IMR-90 (cell line): ENCODE measurements at regions not wholly inside any gene's neighbourhood (a gene's known extent, or its start where the extent isn't known, plus 50 kb on each side); places are given as distances from the start of the nearest gene placed in this dataset.

ENCODE experiments used
- ATAC-seq: fragments of 200-7000 bp; cut with Tn5 transposase; 2 replicates; pipeline ENCODE4 v1.9.1; 2020; ENCODE audit warnings: low read depth, mild to moderate bottlenecking, moderate library complexity
- BruUV-seq: library from RNA; stranded (reverse); fragments of 400-500 nt; replicated peaks from 2 replicates; lab custom pipeline; 2021; lab: Mats Ljungman, UMichigan
- CTCF ChIA-PET: fragments of 300-600 bp; formaldehyde crosslinking; extraction: SDS; loops from one replicate; lab custom pipeline; 2021; ENCODE audit warnings: antibody characterized with exemption; lab: Yijun Ruan, JAX
- POLR2A ChIA-PET: fragments of 300-600 bp; sonication (Branson Sonifier 250); formaldehyde crosslinking; loops from one replicate; lab custom pipeline; 2022; ENCODE audit warnings: antibody characterized with exemption; ENCODE audit not compliant: unreplicated experiment; lab: Charles Lee
- DNase-seq: peaks from one replicate; pipeline ENCODE4 v3.0.0; 2013
- H2AFZ ChIP-seq: replicated peaks from 2 replicates; pipeline ENCODE3; 2013; ENCODE audit warnings: low read length, mild to moderate bottlenecking; ENCODE audit not compliant: poor library complexity
- H2AK5ac ChIP-seq: 2 replicates; pipeline ENCODE4 v1.6.1; 2013; ENCODE audit warnings: low read depth, low read length, inconsistent platforms
- H2AK9ac ChIP-seq: replicated peaks from 2 replicates; pipeline ENCODE3; 2013; ENCODE audit warnings: mild to moderate bottlenecking, low read depth, low read length, moderate library complexity; ENCODE audit not compliant: poor library complexity
- H2BK120ac ChIP-seq: 2 replicates; pipeline ENCODE4 v1.6.1; 2013; ENCODE audit warnings: low read depth, low read length, inconsistent platforms
- H2BK15ac ChIP-seq: 3 replicates; pipeline ENCODE4 v1.6.1; 2013; ENCODE audit warnings: low read depth, low read length, inconsistent platforms
- H2BK20ac ChIP-seq: 2 replicates; pipeline ENCODE4 v1.6.1; 2013; ENCODE audit warnings: low read depth, mild to moderate bottlenecking, inconsistent platforms, low read length, moderate library complexity
- H2BK5ac ChIP-seq: 2 replicates; pipeline ENCODE4 v1.6.1; 2013; ENCODE audit warnings: mild to moderate bottlenecking, low read depth, low read length, inconsistent platforms; ENCODE audit not compliant: poor library complexity, severe bottlenecking
- H3K14ac ChIP-seq: replicated peaks from 2 replicates; pipeline ENCODE4 v1.6.1; 2013; ENCODE audit warnings: low read depth, low read length, inconsistent platforms
- H3K18ac ChIP-seq: 2 replicates; pipeline ENCODE4 v1.6.1; 2013; ENCODE audit warnings: low read depth, low read length, control low read depth
- H3K23ac ChIP-seq: 2 replicates; pipeline ENCODE4 v1.6.1; 2013; ENCODE audit warnings: low read depth, low read length, inconsistent platforms
- H3K27ac ChIP-seq: 2 replicates; pipeline ENCODE4 v1.5.1; 2013; ENCODE audit warnings: mild to moderate bottlenecking, control low read depth, low read length; ENCODE audit not compliant: insufficient read depth
- H3K27me3 ChIP-seq: 2 replicates; pipeline ENCODE4 v1.6.1; 2013; ENCODE audit warnings: low read length; ENCODE audit not compliant: control insufficient read depth, insufficient read depth
- H3K36me3 ChIP-seq: 2 replicates; pipeline ENCODE4 v1.6.1; 2013; ENCODE audit warnings: low read length, mixed read lengths; ENCODE audit not compliant: control insufficient read depth, insufficient read depth
- H3K4ac ChIP-seq: 2 replicates; pipeline ENCODE4 v1.6.1; 2013; ENCODE audit warnings: low read depth, low read length, inconsistent platforms
- H3K4me1 ChIP-seq: 2 replicates; pipeline ENCODE4 v1.6.1; 2013; ENCODE audit warnings: low read length, mixed read lengths; ENCODE audit not compliant: control insufficient read depth, insufficient read depth
- H3K4me2 ChIP-seq: 2 replicates; pipeline ENCODE4 v1.6.1; 2013; ENCODE audit warnings: low read depth, mild to moderate bottlenecking, control low read depth, low read length, moderate library complexity
- H3K4me3 ChIP-seq: 2 replicates; pipeline ENCODE4 v1.5.1; 2013; ENCODE audit warnings: low read depth, mild to moderate bottlenecking, control low read depth, low read length, moderate library complexity; ENCODE audit not compliant: insufficient read depth
- H3K56ac ChIP-seq: 2 replicates; pipeline ENCODE4 v1.6.1; 2013; ENCODE audit warnings: low read length, inconsistent platforms; ENCODE audit not compliant: insufficient read depth; ENCODE audit errors: extremely low read depth
- H3K79me1 ChIP-seq, 2 experiments: 2 replicates each; pipeline ENCODE4 v1.6.1; 2013; ENCODE audit warnings: low read length in 2 of 2, inconsistent platforms in 1 of 2, low read depth in 1 of 2
- H3K9ac ChIP-seq: 2 replicates; pipeline ENCODE4 v1.6.1; 2013; ENCODE audit warnings: low read depth, low read length, control low read depth
- H3K9me1 ChIP-seq: 2 replicates; pipeline ENCODE4 v1.6.1; 2013; ENCODE audit warnings: low read length, inconsistent platforms; ENCODE audit not compliant: insufficient read depth
- H3K9me3 ChIP-seq: 2 replicates; pipeline ENCODE4 v1.6.1; 2013; ENCODE audit warnings: low read length; ENCODE audit not compliant: control insufficient read depth, insufficient read depth
- H4K20me1 ChIP-seq: 2 replicates; pipeline ENCODE4 v1.6.1; 2013; ENCODE audit warnings: low read length, inconsistent platforms; ENCODE audit not compliant: insufficient read depth
- H4K5ac ChIP-seq: 2 replicates; pipeline ENCODE4 v1.6.1; 2013; ENCODE audit warnings: mild to moderate bottlenecking, low read depth, low read length, control low read depth
- H4K8ac ChIP-seq, 2 experiments: 2 replicates each; pipeline ENCODE4 v1.6.1; 2013; ENCODE audit warnings: low read depth in 2 of 2, low read length in 2 of 2, control low read depth in 1 of 2, inconsistent platforms in 1 of 2
- H4K91ac ChIP-seq: 2 replicates; pipeline ENCODE4 v1.6.1; 2013; ENCODE audit warnings: low read depth, low read length, inconsistent platforms; ENCODE audit not compliant: insufficient read depth
- BHLHE40 ChIP-seq: fragments of 150-350 bp; IDR thresholded peaks from 2 replicates; pipeline ENCODE4 v1.6.1; 2016; ENCODE audit warnings: mild to moderate bottlenecking, low read depth, low read length
- CEBPB ChIP-seq: IDR thresholded peaks from 2 replicates; pipeline ENCODE4 v1.6.1; 2012; ENCODE audit warnings: low read depth, low read length, improper control_type of control experiment
- CHD1 ChIP-seq: IDR thresholded peaks from 2 replicates; pipeline ENCODE4 v1.6.1; 2012; ENCODE audit warnings: low read depth, low read length, improper control_type of control experiment
- ELK1 ChIP-seq: fragments of 150-350 bp; IDR thresholded peaks from 2 replicates; pipeline ENCODE4 v1.6.1; 2016; ENCODE audit warnings: low read depth, mild to moderate bottlenecking, low read length, moderate library complexity, borderline replicate concordance
- FOS ChIP-seq: fragments of 150-350 bp; IDR thresholded peaks from 2 replicates; pipeline ENCODE4 v1.6.1; 2016; ENCODE audit warnings: low read depth, low read length
- MAFK ChIP-seq: IDR thresholded peaks from 2 replicates; pipeline ENCODE4 v1.6.1; 2012; ENCODE audit warnings: low read depth, low read length, improper control_type of control experiment
- MAZ ChIP-seq: IDR thresholded peaks from 2 replicates; pipeline ENCODE4 v1.6.1; 2012; ENCODE audit warnings: low read depth, mild to moderate bottlenecking, low read length, improper control_type of control experiment, moderate library complexity, borderline replicate concordance
- MXI1 ChIP-seq: IDR thresholded peaks from 2 replicates; pipeline ENCODE4 v1.6.1; 2012; ENCODE audit warnings: low read depth, mild to moderate bottlenecking, low read length, moderate library complexity, borderline replicate concordance
- NFE2L2 ChIP-seq: fragments of 150-350 bp; IDR thresholded peaks from 2 replicates; pipeline ENCODE4 v1.6.1; 2016; ENCODE audit warnings: low read depth, mild to moderate bottlenecking, low read length
- POLR2A ChIP-seq: IDR thresholded peaks from 2 replicates; pipeline ENCODE4 v1.6.1; 2012; ENCODE audit warnings: mild to moderate bottlenecking, low read depth, low read length
- RAD21 ChIP-seq: IDR thresholded peaks from 2 replicates; pipeline ENCODE4 v1.6.1; 2012; ENCODE audit warnings: low read length, improper control_type of control experiment
- RCOR1 ChIP-seq: IDR thresholded peaks from 2 replicates; pipeline ENCODE4 v1.6.1; 2012; ENCODE audit warnings: mild to moderate bottlenecking, low read length, improper control_type of control experiment; ENCODE audit not compliant: insufficient replicate concordance
- RFX5 ChIP-seq: IDR thresholded peaks from 2 replicates; pipeline ENCODE4 v1.8.0; 2012; ENCODE audit warnings: low read depth, mild to moderate bottlenecking, low read length, moderate library complexity
- SMC3 ChIP-seq: fragments of 150-350 bp; IDR thresholded peaks from 2 replicates; pipeline ENCODE4 v1.6.1; 2016; ENCODE audit warnings: low read depth, mild to moderate bottlenecking, antibody characterized with exemption, low read length, moderate library complexity
- WGBS, 2 experiments: methylation state at CpG; one replicate each; pipeline versions ENCODE4 v1.1.5 to v1.1.7; 2013; ENCODE audit warnings: missing lambda C conversion rate in 2 of 2; ENCODE audit not compliant: insufficient read length in 1 of 2; ENCODE audit errors: extremely low coverage in 2 of 2; 5-methylcytosine and 5-hydroxymethylcytosine counted together
- dilution Hi-C: fragments of 300-500 bp; cut with HindIII; formaldehyde crosslinking; loops from one replicate; pipeline ENCODE4 v1.14.3; 2018; ENCODE audit warnings: low sequenced_read_pairs; ENCODE audit not compliant: unreplicated experiment
- in situ Hi-C: fragments of 300-500 bp; cut with MboI; formaldehyde crosslinking; loops from 3 replicates; pipeline ENCODE4 v1.14.3; 2019; ENCODE audit warnings: low sequenced_read_pairs, inconsistent platforms, mixed read lengths
- intact Hi-C: fragments of 100-400 bp; cut with micrococcal nuclease; formaldehyde crosslinking; loops from 2 replicates; pipeline ENCODE4 v1.10.0; 2022
- TF ChIP-seq, protein P1 (sequence below): fragments of 150-350 bp; IDR thresholded peaks from 2 replicates; pipeline ENCODE4 v1.6.1; 2017; ENCODE audit warnings: mild to moderate bottlenecking, antibody characterized with exemption, low read length, low read depth
- TF ChIP-seq, protein P2 (sequence below): conservative IDR thresholded peaks from 2 replicates; pipeline ENCODE4 v1.5.1; 2012; ENCODE audit warnings: mild to moderate bottlenecking, low read depth, low read length, improper control_type of control experiment

DNA sequence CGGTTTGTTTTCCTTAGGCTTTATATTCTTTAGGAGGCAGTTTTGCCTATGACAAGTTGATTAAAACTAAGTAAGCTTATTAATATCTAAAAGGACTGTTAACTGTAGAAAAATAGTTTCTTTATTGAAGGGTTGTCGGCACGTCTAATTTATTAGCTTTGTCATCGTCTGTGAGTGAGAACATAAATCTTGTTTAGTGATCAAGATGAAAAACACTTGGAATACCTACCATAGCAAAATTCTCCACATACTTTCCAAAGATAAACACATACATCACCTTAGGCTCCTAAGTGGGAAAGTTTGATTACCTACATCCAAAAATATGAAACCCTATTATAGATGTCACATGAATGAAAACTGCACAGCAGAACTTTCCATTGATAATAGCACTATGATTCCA is 139.1 kb upstream of the BNIP2 start:
- no peak overlapping the region for H2BK20ac ChIP-seq
- no TSS peak for BruUV-seq
- H3K79me1 ChIP-seq, result no peaks in the 10 kb centered on the region
- ChIA-PET CTCF (no interaction called here), POLR2A (no interaction called here)
- no peak overlapping the region for H2AK5ac ChIP-seq
- intact Hi-C loops (no loop called here), in situ Hi-C loops (no loop called here), dilution Hi-C loops (no loop called here)
- no CpG with 5 or more reads among the region's 4 CpGs for whole genome bisulfite sequencing, 2 experiments
- no peaks in the 10 kb centered on the region for H3K9me3 ChIP-seq
- no peak overlapping the region for H3K18ac ChIP-seq
- no peak overlapping the region for H3K4me3 ChIP-seq
- no peaks in the 10 kb centered on the region for H3K36me3 ChIP-seq
- H4K8ac ChIP-seq, result no peak overlapping the region
- H2AK9ac ChIP-seq, result no peak overlapping the region
- no peak overlapping the region for H3K27ac ChIP-seq
- no peak overlapping the region for H3K9ac ChIP-seq
- H2BK15ac ChIP-seq, result no peak overlapping the region
- H3K23ac ChIP-seq, result no peak overlapping the region
- H3K56ac ChIP-seq, result no peak overlapping the region
- no peak overlapping the region for H2BK5ac ChIP-seq
- no peak overlapping the region for H4K5ac ChIP-seq
- no peak overlapping the region for H3K14ac ChIP-seq
- no peaks in the 10 kb centered on the region for H3K9me1 ChIP-seq
- no peak for DNase-seq
- no peaks in the 10 kb centered on the region for H3K4me1 ChIP-seq
- no peaks in the 10 kb centered on the region for H3K27me3 ChIP-seq
- no peak overlapping the region for H2AFZ ChIP-seq
- ATAC-seq, result no peak
- H4K20me1 ChIP-seq, result no peaks in the 10 kb centered on the region
- H4K91ac ChIP-seq, result no peak overlapping the region
- TF ChIP-seq NFE2L2 (no peak), MXI1 (no peak), RCOR1 (no peak), MAZ (no peak), ELK1 (no peak), RAD21 (no peak), CEBPB (no peak), MAFK (no peak), POLR2A (no peak), BHLHE40 (no peak), SMC3 (no peak), CHD1 (no peak), FOS (no peak), RFX5 (no peak)
- TF ChIP-seq, protein P1, sequence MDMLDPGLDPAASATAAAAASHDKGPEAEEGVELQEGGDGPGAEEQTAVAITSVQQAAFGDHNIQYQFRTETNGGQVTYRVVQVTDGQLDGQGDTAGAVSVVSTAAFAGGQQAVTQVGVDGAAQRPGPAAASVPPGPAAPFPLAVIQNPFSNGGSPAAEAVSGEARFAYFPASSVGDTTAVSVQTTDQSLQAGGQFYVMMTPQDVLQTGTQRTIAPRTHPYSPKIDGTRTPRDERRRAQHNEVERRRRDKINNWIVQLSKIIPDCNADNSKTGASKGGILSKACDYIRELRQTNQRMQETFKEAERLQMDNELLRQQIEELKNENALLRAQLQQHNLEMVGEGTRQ, result no peak
- TF ChIP-seq, protein P2, sequence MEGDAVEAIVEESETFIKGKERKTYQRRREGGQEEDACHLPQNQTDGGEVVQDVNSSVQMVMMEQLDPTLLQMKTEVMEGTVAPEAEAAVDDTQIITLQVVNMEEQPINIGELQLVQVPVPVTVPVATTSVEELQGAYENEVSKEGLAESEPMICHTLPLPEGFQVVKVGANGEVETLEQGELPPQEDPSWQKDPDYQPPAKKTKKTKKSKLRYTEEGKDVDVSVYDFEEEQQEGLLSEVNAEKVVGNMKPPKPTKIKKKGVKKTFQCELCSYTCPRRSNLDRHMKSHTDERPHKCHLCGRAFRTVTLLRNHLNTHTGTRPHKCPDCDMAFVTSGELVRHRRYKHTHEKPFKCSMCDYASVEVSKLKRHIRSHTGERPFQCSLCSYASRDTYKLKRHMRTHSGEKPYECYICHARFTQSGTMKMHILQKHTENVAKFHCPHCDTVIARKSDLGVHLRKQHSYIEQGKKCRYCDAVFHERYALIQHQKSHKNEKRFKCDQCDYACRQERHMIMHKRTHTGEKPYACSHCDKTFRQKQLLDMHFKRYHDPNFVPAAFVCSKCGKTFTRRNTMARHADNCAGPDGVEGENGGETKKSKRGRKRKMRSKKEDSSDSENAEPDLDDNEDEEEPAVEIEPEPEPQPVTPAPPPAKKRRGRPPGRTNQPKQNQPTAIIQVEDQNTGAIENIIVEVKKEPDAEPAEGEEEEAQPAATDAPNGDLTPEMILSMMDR, result no peak
- H3K4me2 ChIP-seq, result no peak overlapping the region
- H3K4ac ChIP-seq, result no peak overlapping the region
- H2BK120ac ChIP-seq, result no peak overlapping the region
